Panc1 (cell line): ENCODE measurements at regions not wholly inside any gene's neighbourhood (a gene's known extent, or its start where the extent isn't known, plus 50 kb on each side); places are given as distances from the start of the nearest gene placed in this dataset.

Experiments used
- ATAC-seq: fragments of 200-7000 bp; cut with Tn5 transposase; 2 replicates; pipeline ENCODE4 v1.9.1; 2020; ENCODE audit warnings: mild to moderate bottlenecking, moderate library complexity
- BruUV-seq: library from RNA; stranded (reverse); fragments of 400-500 nt; replicated peaks from 2 replicates; lab custom pipeline; 2021; lab: Mats Ljungman, UMichigan
- CTCF ChIA-PET: fragments of 300-600 bp; sonication (Branson Sonifier 250); formaldehyde crosslinking; loops from one replicate; lab custom pipeline; 2022; ENCODE audit warnings: antibody characterized with exemption; lab: Charles Lee
- POLR2A ChIA-PET: fragments of 300-600 bp; sonication (Branson Sonifier 250); formaldehyde crosslinking; loops from one replicate; lab custom pipeline; 2022; ENCODE audit warnings: antibody characterized with exemption; lab: Charles Lee
- DNase-seq: peaks from one replicate; pipeline ENCODE4 v3.0.0-alpha.2; 2010; ENCODE audit warnings: low read depth, low spot score
- H3K27ac ChIP-seq: 2 replicates; pipeline ENCODE4 v1.5.1; 2011; ENCODE audit warnings: mild to moderate bottlenecking, low read length, inconsistent platforms
- H3K27me3 ChIP-seq: fragments of 200-500 bp; sonication (Bioruptor generic); 2 replicates; pipeline ENCODE4 v1.6.0; 2014; ENCODE audit warnings: low read length, inconsistent platforms; ENCODE audit not compliant: control insufficient read depth, insufficient read depth
- H3K36me3 ChIP-seq: fragments of 200-500 bp; sonication (Bioruptor generic); 2 replicates; pipeline ENCODE4 v1.5.1; 2014; ENCODE audit warnings: inconsistent platforms, mild to moderate bottlenecking, low read length, moderate library complexity; ENCODE audit not compliant: control insufficient read depth, insufficient read depth
- H3K4me1 ChIP-seq: 2 replicates; pipeline ENCODE4 v1.5.1; 2011; ENCODE audit warnings: inconsistent platforms, mild to moderate bottlenecking, low read length, moderate library complexity; ENCODE audit not compliant: control insufficient read depth, insufficient read depth
- H3K4me3 ChIP-seq, 2 experiments: 2 replicates each; pipeline ENCODE4 v1.5.1; 2011 to 2012; ENCODE audit warnings: low read depth in 2 of 2, low read length in 2 of 2, mild to moderate bottlenecking in 2 of 2, inconsistent platforms in 1 of 2, moderate library complexity in 1 of 2
- H3K9me3 ChIP-seq: fragments of 200-500 bp; sonication (Bioruptor generic); 2 replicates; pipeline ENCODE4 v1.5.1; 2014; ENCODE audit warnings: low read depth, mild to moderate bottlenecking, inconsistent platforms, low read length, moderate library complexity; ENCODE audit not compliant: control insufficient read depth, insufficient read depth
- POLR2AphosphoS5 ChIP-seq: IDR thresholded peaks from 2 replicates; pipeline ENCODE4 v1.6.1; 2012; ENCODE audit warnings: mild to moderate bottlenecking, low read depth, low read length, moderate library complexity
- SIN3A ChIP-seq: IDR thresholded peaks from 2 replicates; pipeline ENCODE4 v1.6.1; 2012; ENCODE audit warnings: low read depth, mild to moderate bottlenecking, low read length, moderate library complexity, borderline replicate concordance; ENCODE audit not compliant: insufficient read depth
- TCF7L2 ChIP-seq: IDR thresholded peaks from 2 replicates; pipeline ENCODE4 v1.6.1; 2011; ENCODE audit warnings: mild to moderate bottlenecking, low read depth, low read length, inconsistent platforms
- in situ Hi-C: cut with HindIII; loops from 2 replicates; pipeline ENCODE4 v1.10.0; 2016; ENCODE audit warnings: low sequenced_read_pairs, low pct_unique_long_range_greater_than_20kb
- intact Hi-C: fragments of 100-400 bp; cut with micrococcal nuclease; formaldehyde crosslinking; loops from one replicate; pipeline ENCODE4 v1.10.0; 2022; ENCODE audit not compliant: unreplicated experiment
- TF ChIP-seq, protein P1 (sequence below): fragments of 450-650 bp; IDR thresholded peaks from 2 replicates; pipeline ENCODE4 v1.5.1; 2017; ENCODE audit warnings: mild to moderate bottlenecking
- TF ChIP-seq, protein P2 (sequence below), 2 experiments: IDR thresholded peaks; 2 replicates each; pipeline ENCODE4 v1.6.1; 2011 to 2012; ENCODE audit warnings: low read depth in 2 of 2, control low read depth in 1 of 2, low read length in 1 of 2, mild to moderate bottlenecking in 1 of 2, moderate library complexity in 1 of 2; ENCODE audit not compliant: insufficient read depth in 1 of 2

DNA sequence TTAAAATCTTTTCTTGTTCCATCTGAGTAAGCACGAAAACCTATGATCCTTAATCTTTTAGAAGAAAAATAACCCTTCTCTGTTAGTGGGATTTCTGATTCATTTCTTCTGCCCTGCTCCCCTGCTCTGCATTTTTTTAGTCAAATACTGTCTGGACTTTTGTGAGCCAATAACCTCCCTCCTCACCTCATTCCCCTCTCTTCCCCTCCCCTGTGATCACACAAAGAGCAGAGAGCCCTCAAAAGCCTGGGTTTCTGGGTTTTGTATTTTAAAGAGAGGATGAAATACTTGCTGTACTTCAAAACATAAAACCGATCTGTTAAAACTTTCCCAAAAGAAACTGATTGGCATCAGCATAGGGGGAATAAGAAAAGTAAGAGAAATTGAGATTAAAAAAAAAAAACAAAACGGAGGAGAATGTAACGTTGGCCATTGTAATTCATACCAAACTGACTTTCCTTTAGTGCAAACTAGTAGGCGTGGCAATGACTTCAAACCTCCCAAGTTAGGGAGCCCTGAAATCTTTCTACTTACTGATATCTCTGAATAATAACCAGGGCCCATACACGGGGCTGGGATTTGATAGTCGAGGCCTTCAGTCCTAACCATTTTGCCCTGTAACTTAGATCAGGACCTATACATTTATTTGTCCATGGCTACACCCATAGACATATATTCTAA, 232.9 kb downstream of the TM9SF2 start:
- ChIA-PET CTCF (no interaction called here), POLR2A (no interaction called here)
- intact Hi-C loops (no loop called here), in situ Hi-C loops (no loop called here)
- Histone ChIP-seq H3K4me3 (no peak overlapping the region), H3K4me1 (no peaks in the 10 kb centered on the region), H3K27me3 (no peaks in the 10 kb centered on the region), H3K36me3 (no peaks in the 10 kb centered on the region), H3K9me3 (no peaks in the 10 kb centered on the region), H3K27ac (no peak overlapping the region)
- TF ChIP-seq, protein P1, sequence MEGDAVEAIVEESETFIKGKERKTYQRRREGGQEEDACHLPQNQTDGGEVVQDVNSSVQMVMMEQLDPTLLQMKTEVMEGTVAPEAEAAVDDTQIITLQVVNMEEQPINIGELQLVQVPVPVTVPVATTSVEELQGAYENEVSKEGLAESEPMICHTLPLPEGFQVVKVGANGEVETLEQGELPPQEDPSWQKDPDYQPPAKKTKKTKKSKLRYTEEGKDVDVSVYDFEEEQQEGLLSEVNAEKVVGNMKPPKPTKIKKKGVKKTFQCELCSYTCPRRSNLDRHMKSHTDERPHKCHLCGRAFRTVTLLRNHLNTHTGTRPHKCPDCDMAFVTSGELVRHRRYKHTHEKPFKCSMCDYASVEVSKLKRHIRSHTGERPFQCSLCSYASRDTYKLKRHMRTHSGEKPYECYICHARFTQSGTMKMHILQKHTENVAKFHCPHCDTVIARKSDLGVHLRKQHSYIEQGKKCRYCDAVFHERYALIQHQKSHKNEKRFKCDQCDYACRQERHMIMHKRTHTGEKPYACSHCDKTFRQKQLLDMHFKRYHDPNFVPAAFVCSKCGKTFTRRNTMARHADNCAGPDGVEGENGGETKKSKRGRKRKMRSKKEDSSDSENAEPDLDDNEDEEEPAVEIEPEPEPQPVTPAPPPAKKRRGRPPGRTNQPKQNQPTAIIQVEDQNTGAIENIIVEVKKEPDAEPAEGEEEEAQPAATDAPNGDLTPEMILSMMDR: no peak
- no peak for TF ChIP-seq SIN3A
- no peak for TF ChIP-seq TCF7L2
- TF ChIP-seq POLR2AphosphoS5: no peak
- TF ChIP-seq, protein P2, sequence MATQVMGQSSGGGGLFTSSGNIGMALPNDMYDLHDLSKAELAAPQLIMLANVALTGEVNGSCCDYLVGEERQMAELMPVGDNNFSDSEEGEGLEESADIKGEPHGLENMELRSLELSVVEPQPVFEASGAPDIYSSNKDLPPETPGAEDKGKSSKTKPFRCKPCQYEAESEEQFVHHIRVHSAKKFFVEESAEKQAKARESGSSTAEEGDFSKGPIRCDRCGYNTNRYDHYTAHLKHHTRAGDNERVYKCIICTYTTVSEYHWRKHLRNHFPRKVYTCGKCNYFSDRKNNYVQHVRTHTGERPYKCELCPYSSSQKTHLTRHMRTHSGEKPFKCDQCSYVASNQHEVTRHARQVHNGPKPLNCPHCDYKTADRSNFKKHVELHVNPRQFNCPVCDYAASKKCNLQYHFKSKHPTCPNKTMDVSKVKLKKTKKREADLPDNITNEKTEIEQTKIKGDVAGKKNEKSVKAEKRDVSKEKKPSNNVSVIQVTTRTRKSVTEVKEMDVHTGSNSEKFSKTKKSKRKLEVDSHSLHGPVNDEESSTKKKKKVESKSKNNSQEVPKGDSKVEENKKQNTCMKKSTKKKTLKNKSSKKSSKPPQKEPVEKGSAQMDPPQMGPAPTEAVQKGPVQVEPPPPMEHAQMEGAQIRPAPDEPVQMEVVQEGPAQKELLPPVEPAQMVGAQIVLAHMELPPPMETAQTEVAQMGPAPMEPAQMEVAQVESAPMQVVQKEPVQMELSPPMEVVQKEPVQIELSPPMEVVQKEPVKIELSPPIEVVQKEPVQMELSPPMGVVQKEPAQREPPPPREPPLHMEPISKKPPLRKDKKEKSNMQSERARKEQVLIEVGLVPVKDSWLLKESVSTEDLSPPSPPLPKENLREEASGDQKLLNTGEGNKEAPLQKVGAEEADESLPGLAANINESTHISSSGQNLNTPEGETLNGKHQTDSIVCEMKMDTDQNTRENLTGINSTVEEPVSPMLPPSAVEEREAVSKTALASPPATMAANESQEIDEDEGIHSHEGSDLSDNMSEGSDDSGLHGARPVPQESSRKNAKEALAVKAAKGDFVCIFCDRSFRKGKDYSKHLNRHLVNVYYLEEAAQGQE (IDR thresholded peaks at IDR 0.05; ENCODE audit: insufficient read depth in 1 of 2, low read depth in 2 of 2, low read length in 1 of 2): no peak
- ATAC-seq (no peak), DNase-seq (no peak)
- BruUV-seq: no TSS peak

DNA sequence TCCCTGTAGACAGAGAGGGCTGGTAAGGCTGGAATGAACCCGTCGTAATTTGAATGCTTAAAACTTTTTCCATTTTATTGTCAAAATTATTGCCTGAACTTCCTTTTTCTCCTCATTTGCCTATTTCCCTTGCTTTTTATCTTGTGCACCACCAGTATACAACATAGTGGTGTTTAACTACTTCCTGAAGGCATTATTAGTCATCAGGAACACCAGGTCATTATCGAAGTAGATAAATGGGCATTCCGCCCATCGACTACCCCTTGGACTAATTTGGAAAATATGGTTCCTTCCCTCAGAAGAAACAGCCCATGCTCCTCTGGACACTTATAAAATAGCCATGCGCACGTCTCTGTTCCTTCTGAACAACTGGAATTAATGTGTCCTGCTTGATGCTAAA, 232.1 kb downstream of the TM9SF2 start:
- ChIA-PET POLR2A (no interaction called here), CTCF (no interaction called here)
- in situ Hi-C loops: no loop called here
- H3K9me3 ChIP-seq: no peaks in the 10 kb centered on the region
- H3K27ac ChIP-seq: no peak overlapping the region
- BruUV-seq: no TSS peak
- H3K4me3 ChIP-seq: no peak overlapping the region
- TF ChIP-seq POLR2AphosphoS5: no peak
- TF ChIP-seq TCF7L2: no peak
- TF ChIP-seq, protein P1: no peak
- no peak for TF ChIP-seq SIN3A
- TF ChIP-seq, protein P2 (IDR thresholded peaks at IDR 0.05; ENCODE audit: insufficient read depth in 1 of 2, low read depth in 2 of 2, low read length in 1 of 2): no peak
- intact Hi-C loops: no loop called here
- H3K36me3 ChIP-seq: no peaks in the 10 kb centered on the region
- no peak for ATAC-seq
- no peaks in the 10 kb centered on the region for H3K4me1 ChIP-seq
- no peak for DNase-seq
- H3K27me3 ChIP-seq: no peaks in the 10 kb centered on the region
